ENCODE measurements at regions not wholly inside any gene's neighbourhood (a gene's known extent, or its start where the extent isn't known, plus 50 kb on each side); places are given as distances from the start of the nearest gene placed in this dataset.

GRCh38 chr4:4789462-4789861, 70.0 kb upstream of the MSX1 start:
- no peaks in the 10 kb centered on the region for H3K36me3 ChIP-seq (ENCODE audit: control insufficient read depth, insufficient read depth, low read length)
- H3K9ac ChIP-seq: no peak overlapping the region
- no peak overlapping the region for H2AFZ ChIP-seq
- H3K9me3 ChIP-seq (ENCODE audit: control insufficient read depth, low read length): no peaks in the 10 kb centered on the region
- TF ChIP-seq, protein P1, sequence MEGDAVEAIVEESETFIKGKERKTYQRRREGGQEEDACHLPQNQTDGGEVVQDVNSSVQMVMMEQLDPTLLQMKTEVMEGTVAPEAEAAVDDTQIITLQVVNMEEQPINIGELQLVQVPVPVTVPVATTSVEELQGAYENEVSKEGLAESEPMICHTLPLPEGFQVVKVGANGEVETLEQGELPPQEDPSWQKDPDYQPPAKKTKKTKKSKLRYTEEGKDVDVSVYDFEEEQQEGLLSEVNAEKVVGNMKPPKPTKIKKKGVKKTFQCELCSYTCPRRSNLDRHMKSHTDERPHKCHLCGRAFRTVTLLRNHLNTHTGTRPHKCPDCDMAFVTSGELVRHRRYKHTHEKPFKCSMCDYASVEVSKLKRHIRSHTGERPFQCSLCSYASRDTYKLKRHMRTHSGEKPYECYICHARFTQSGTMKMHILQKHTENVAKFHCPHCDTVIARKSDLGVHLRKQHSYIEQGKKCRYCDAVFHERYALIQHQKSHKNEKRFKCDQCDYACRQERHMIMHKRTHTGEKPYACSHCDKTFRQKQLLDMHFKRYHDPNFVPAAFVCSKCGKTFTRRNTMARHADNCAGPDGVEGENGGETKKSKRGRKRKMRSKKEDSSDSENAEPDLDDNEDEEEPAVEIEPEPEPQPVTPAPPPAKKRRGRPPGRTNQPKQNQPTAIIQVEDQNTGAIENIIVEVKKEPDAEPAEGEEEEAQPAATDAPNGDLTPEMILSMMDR (IDR thresholded peaks at IDR 0.05): no peak
- H3K4me1 ChIP-seq: no peaks in the 10 kb centered on the region
- no peaks in the 10 kb centered on the region for H3K27me3 ChIP-seq (ENCODE audit: control insufficient read depth, insufficient read depth, low read length)
- H3K79me2 ChIP-seq: no peaks in the 10 kb centered on the region
- H3K27ac ChIP-seq: no peak overlapping the region
- no peak overlapping the region for H3K4me3 ChIP-seq (ENCODE audit: low read depth, low read length)
- H3K4me2 ChIP-seq (ENCODE audit: low read length): no peak overlapping the region

GRCh38 chr4:4788573-4788972, 70.9 kb upstream of the MSX1 start:
- Histone ChIP-seq H3K79me2 (no peaks in the 10 kb centered on the region), H3K4me3 (ENCODE audit: low read depth, low read length) (no peak overlapping the region), H3K9ac (no peak overlapping the region), H3K27me3 (ENCODE audit: control insufficient read depth, insufficient read depth, low read length) (no peaks in the 10 kb centered on the region), H3K4me2 (ENCODE audit: low read length) (no peak overlapping the region), H3K36me3 (ENCODE audit: control insufficient read depth, insufficient read depth, low read length) (no peaks in the 10 kb centered on the region), H2AFZ (no peak overlapping the region), H3K27ac (no peak overlapping the region), H3K4me1 (no peaks in the 10 kb centered on the region), H3K9me3 (ENCODE audit: control insufficient read depth, low read length) (no peaks in the 10 kb centered on the region)
- TF ChIP-seq, protein P1 (IDR thresholded peaks at IDR 0.05): no peak

DNA sequence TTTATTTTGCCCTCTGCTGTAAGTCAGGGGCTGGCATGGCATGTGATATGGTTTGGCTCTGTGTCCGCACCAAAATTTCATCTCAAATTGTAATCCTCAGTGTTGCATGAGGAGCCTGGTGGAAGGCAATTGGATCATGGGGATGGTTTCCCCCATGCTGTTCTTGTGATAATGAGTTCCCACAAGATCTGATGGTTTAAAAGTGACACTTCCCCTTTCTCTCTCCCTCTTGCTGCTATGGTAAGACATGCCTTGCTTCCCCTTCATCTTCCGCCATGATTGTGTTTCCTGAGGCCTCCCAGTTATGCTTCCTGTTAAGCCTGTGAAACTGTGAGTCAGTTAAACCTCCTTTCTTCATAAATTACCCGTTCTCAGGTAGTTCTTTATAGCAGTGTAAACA, 72.0 kb upstream of the MSX1 start:
- H3K79me2 ChIP-seq: no peaks in the 10 kb centered on the region
- H3K4me3 ChIP-seq (ENCODE audit: low read depth, low read length): no peak overlapping the region
- H3K9ac ChIP-seq: no peak overlapping the region
- H3K27ac ChIP-seq: no peak overlapping the region
- TF ChIP-seq, protein P1 (IDR thresholded peaks at IDR 0.05): no peak
- no peak overlapping the region for H2AFZ ChIP-seq
- no peaks in the 10 kb centered on the region for H3K36me3 ChIP-seq (ENCODE audit: control insufficient read depth, insufficient read depth, low read length)
- H3K27me3 ChIP-seq (ENCODE audit: control insufficient read depth, insufficient read depth, low read length): no peaks in the 10 kb centered on the region
- H3K4me2 ChIP-seq (ENCODE audit: low read length): no peak overlapping the region
- no peaks in the 10 kb centered on the region for H3K4me1 ChIP-seq
- no peaks in the 10 kb centered on the region for H3K9me3 ChIP-seq (ENCODE audit: control insufficient read depth, low read length)

DNA sequence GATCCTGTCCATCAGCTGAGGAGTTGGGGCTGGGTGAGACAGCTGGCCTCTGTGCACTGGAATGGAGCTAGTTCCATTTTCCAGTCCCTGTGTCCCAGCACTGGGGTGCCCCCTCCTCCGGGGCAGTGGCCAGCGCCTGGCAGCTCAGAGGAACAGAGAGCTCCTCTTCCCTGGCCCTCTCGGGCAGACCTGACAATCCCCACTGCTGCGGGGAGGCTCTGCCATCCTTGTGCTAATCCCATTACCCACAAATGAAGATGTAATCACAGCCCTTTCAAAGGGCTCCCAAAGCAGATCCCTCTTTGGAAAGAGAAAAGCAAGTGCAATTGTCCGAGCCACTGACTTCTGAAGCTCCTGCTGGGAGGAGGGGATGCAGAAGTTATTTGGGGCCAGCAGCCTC, 75.1 kb upstream of the MSX1 start:
- Histone ChIP-seq H3K9me3 (ENCODE audit: control insufficient read depth, low read length) (no peaks in the 10 kb centered on the region), H3K27ac (no peak overlapping the region), H3K4me2 (ENCODE audit: low read length) (no peak overlapping the region), H3K4me3 (ENCODE audit: low read depth, low read length) (no peak overlapping the region), H3K27me3 (ENCODE audit: control insufficient read depth, insufficient read depth, low read length) (no peaks in the 10 kb centered on the region), H3K9ac (no peak overlapping the region), H3K79me2 (no peaks in the 10 kb centered on the region), H2AFZ (no peak overlapping the region), H3K36me3 (ENCODE audit: control insufficient read depth, insufficient read depth, low read length) (no peaks in the 10 kb centered on the region), H3K4me1 (no peaks in the 10 kb centered on the region)
- TF ChIP-seq, protein P1 (IDR thresholded peaks at IDR 0.05): no peak

DNA sequence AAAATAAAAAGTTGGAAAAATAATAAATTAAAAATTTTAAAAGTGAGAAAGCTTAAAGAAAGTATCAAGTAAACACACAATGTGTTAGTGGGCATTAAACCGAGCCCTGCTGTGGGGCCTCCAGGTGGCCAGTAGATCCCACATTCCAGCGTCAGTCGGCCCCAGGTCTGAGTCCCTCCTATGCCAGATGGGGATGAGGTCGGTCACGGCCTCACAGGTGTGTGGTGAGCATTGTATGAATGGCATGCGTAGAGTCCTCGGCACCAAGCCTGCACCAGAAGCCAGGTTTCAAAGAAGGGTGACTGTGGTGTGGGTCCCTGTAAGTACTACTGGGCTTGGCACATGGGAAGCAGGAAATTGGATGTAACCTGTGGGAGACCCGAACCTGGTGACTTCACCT, 75.6 kb upstream of the MSX1 start:
- Histone ChIP-seq H3K4me3 (ENCODE audit: low read depth, low read length) (no peak overlapping the region), H3K4me2 (ENCODE audit: low read length) (no peak overlapping the region), H3K9ac (no peak overlapping the region), H3K27me3 (ENCODE audit: control insufficient read depth, insufficient read depth, low read length) (no peaks in the 10 kb centered on the region), H3K36me3 (ENCODE audit: control insufficient read depth, insufficient read depth, low read length) (no peaks in the 10 kb centered on the region), H3K79me2 (no peaks in the 10 kb centered on the region), H2AFZ (no peak overlapping the region), H3K9me3 (ENCODE audit: control insufficient read depth, low read length) (no peaks in the 10 kb centered on the region), H3K4me1 (no peaks in the 10 kb centered on the region), H3K27ac (no peak overlapping the region)
- TF ChIP-seq, protein P1 (IDR thresholded peaks at IDR 0.05): no peak
